K562 (cell line): ENCODE measurements at regions not wholly inside any gene's neighbourhood (a gene's known extent, or its start where the extent isn't known, plus 50 kb on each side); places are given as distances from the start of the nearest gene placed in this dataset.

Source experiments
- CTCF ChIP-seq, 3 experiments: IDR thresholded peaks in 2 of 3; conservative IDR thresholded peaks in 1 of 3; 2 replicates each; pipeline ENCODE4 v1.5.1; 2011 to 2012; ENCODE audit warnings: low read length in 3 of 3, mild to moderate bottlenecking in 3 of 3, control low read depth in 2 of 3, improper control_type of control experiment in 1 of 3, inconsistent platforms in 1 of 3, low read depth in 1 of 3, mixed read lengths in 1 of 3, moderate library complexity in 1 of 3; ENCODE audit not compliant: insufficient read depth in 2 of 3
- FOXM1 ChIP-seq, 2 experiments: fragments of 450-650 bp in 1 of 2; sonication (generic) in 1 of 2; formaldehyde crosslinking in 1 of 2; IDR thresholded peaks; 2 replicates each; pipeline versions ENCODE4 v1.6.1 to v1.9.0; 2017 to 2022; ENCODE audit warnings: low read depth in 2 of 2, mild to moderate bottlenecking in 2 of 2, missing genetic modification reagents in 1 of 2, moderate library complexity in 1 of 2
- HOMEZ ChIP-seq: fragments of 250-450 bp; sonication (Bioruptor Pico); IDR thresholded peaks from 2 replicates; pipeline ENCODE4 v1.4.0; 2020; ENCODE audit warnings: mild to moderate bottlenecking, moderate library complexity
- KLF10 ChIP-seq: fragments of 250-450 bp; sonication (Bioruptor Pico); IDR thresholded peaks from 2 replicates; pipeline ENCODE4 v1.6.1; 2021; ENCODE audit warnings: matching md5 sums
- POLR2A ChIP-seq: fragments of 450-650 bp; conservative IDR thresholded peaks from 2 replicates; pipeline ENCODE4 v1.6.1; 2016
- RBM17 ChIP-seq: fragments of 200-400 bp; formaldehyde crosslinking; IDR thresholded peaks from 2 replicates; pipeline ENCODE4 v1.6.1; 2017; ENCODE audit warnings: low read depth, mild to moderate bottlenecking, low read length, borderline replicate concordance
- TAF15 ChIP-seq: fragments of 200-400 bp; formaldehyde crosslinking; IDR thresholded peaks from 2 replicates; pipeline ENCODE4 v1.6.1; 2017; ENCODE audit warnings: mild to moderate bottlenecking, low read depth, low read length, moderate library complexity
- ZNF121 ChIP-seq: sonication (generic); formaldehyde crosslinking; conservative IDR thresholded peaks from 2 replicates; pipeline ENCODE4 v1.8.0; 2022; ENCODE audit warnings: missing genetic modification reagents

GRCh38 chr10:2425320-2425719 lies 642.0 kb upstream of the PFKP start:
- TF ChIP-seq ZNF121 (CRISPR knock-in tag), result no peak
- no peak for TF ChIP-seq CTCF (IDR thresholded peaks at IDR 0.05 in 2 of 3, conservative IDR thresholded peaks at IDR 0.05 in 1 of 3; ENCODE audit: insufficient read depth in 2 of 3, low read depth in 1 of 3, low read length in 3 of 3)
- TF ChIP-seq KLF10 (CRISPR knock-in tag), result no peak
- no peak for TF ChIP-seq FOXM1 (IDR thresholded peaks at IDR 0.05; ENCODE audit: low read depth)
- no peak for TF ChIP-seq FOXM1 (CRISPR knock-in tag; IDR thresholded peaks at IDR 0.05; ENCODE audit: low read depth)
- TF ChIP-seq HOMEZ (CRISPR knock-in tag), result no peak
- TF ChIP-seq RBM17, result no peak
- TF ChIP-seq TAF15, result no peak
- no peak for TF ChIP-seq POLR2A
